NCI-H524 (cell line): ENCODE measurements at regions not wholly inside any gene's neighbourhood (a gene's known extent, or its start where the extent isn't known, plus 50 kb on each side); places are given as distances from the start of the nearest gene placed in this dataset.

ENCODE experiments used
- DNase-seq, 2 experiments: peaks; one replicate each; lab custom pipeline; 2025; lab: John Stamatoyannopoulos, UW

GRCh38 chr1:168964478-168964877, 142.0 kb upstream of the ATP1B1 start:
- no peak for DNase-seq

GRCh38 chr1:168966217-168966616, 140.3 kb upstream of the ATP1B1 start:
- DNase-seq = peak; percentile 89 to 96

- DNase-seq = peak in 1 of 2 experiments; percentile 47
These were observed 139.9 kb upstream of the ATP1B1 start for GRCh38 chr1:168966636-168967035.

GRCh38 chr1:168970926-168971659, 135.4 kb upstream of the ATP1B1 start:
- no peak for DNase-seq

- DNase-seq = no peak
These were observed 134.3 kb upstream of the ATP1B1 start for GRCh38 chr1:168972225-168972624.

- no peak for DNase-seq
These were observed 133.6 kb upstream of the ATP1B1 start for GRCh38 chr1:168972887-168973286.

- no peak for DNase-seq
These were observed 132.4 kb upstream of the ATP1B1 start for GRCh38 chr1:168974117-168974516.

GRCh38 chr1:168974611-168975010, 131.9 kb upstream of the ATP1B1 start:
- DNase-seq = no peak

GRCh38 chr1:168976267-168976666, 130.2 kb upstream of the ATP1B1 start:
- DNase-seq = peak in 1 of 2 experiments; percentile 34

- no peak for DNase-seq
These were observed 128.9 kb upstream of the ATP1B1 start for GRCh38 chr1:168977618-168978017.

GRCh38 chr1:168979276-168979675, 127.2 kb upstream of the ATP1B1 start:
- DNase-seq = no peak

- no peak for DNase-seq
These were observed 126.3 kb upstream of the ATP1B1 start for GRCh38 chr1:168980180-168980579.

GRCh38 chr1:168980656-168981055, 125.8 kb upstream of the ATP1B1 start:
- no peak for DNase-seq

GRCh38 chr1:168982778-168983177, 123.7 kb upstream of the ATP1B1 start:
- DNase-seq = no peak

GRCh38 chr1:168987330-168987729, 119.2 kb upstream of the ATP1B1 start:
- DNase-seq = no peak

GRCh38 chr1:168987923-168988322, 118.6 kb upstream of the ATP1B1 start:
- DNase-seq = no peak

- DNase-seq = no peak
These were observed 116.5 kb upstream of the ATP1B1 start for GRCh38 chr1:168989985-168990384.

- no peak for DNase-seq
These were observed 114.6 kb upstream of the ATP1B1 start for GRCh38 chr1:168991667-168992475.

GRCh38 chr1:169001353-169001752, 105.1 kb upstream of the ATP1B1 start:
- no peak for DNase-seq

- no peak for DNase-seq
These were observed 102.5 kb upstream of the ATP1B1 start for GRCh38 chr1:169003864-169004516.

GRCh38 chr1:169005776-169006175, 100.7 kb upstream of the ATP1B1 start:
- no peak for DNase-seq

- DNase-seq = no peak
These were observed 96.8 kb upstream of the ATP1B1 start for GRCh38 chr1:169009666-169010065.

- no peak for DNase-seq
These were observed 94.1 kb upstream of the ATP1B1 start for GRCh38 chr1:169012416-169012815.
